Keratinocyte (primary cell): ENCODE measurements at regions not wholly inside any gene's neighbourhood (a gene's known extent, or its start where the extent isn't known, plus 50 kb on each side); places are given as distances from the start of the nearest gene placed in this dataset.

Source experiments
- DNase-seq: peaks from one replicate; pipeline ENCODE4 v3.0.0-alpha.2; 2011; ENCODE audit warnings: low read depth, missing footprints, low spot score
- FAIRE-seq: peaks from 2 replicates; lab custom pipeline; 2011; peaks lifted over from hg19 to GRCh38; lab: Jason Lieb, UNC
- H2AFZ ChIP-seq: 2 replicates; pipeline ENCODE4 v1.6.0; 2012; ENCODE audit warnings: low read length, control low read depth, inconsistent platforms; ENCODE audit not compliant: control insufficient read depth
- H3K27ac ChIP-seq: 2 replicates; pipeline ENCODE4 v1.5.1; 2011; ENCODE audit warnings: low read length; ENCODE audit not compliant: control insufficient read depth, insufficient read depth
- H3K27me3 ChIP-seq: 3 replicates; pipeline ENCODE4 v1.6.0; 2011; ENCODE audit warnings: low read length; ENCODE audit not compliant: control insufficient read depth, insufficient read depth; ENCODE audit errors: extremely low read depth
- H3K36me3 ChIP-seq, 2 experiments: 2 replicates in 1 of 2; 3 replicates in 1 of 2; pipeline ENCODE4 v1.5.1; 2011; ENCODE audit warnings: low read length in 2 of 2, mild to moderate bottlenecking in 1 of 2; ENCODE audit not compliant: control insufficient read depth in 2 of 2, insufficient read depth in 2 of 2; ENCODE audit errors: extremely low read depth in 1 of 2
- H3K4me1 ChIP-seq: 3 replicates; pipeline ENCODE4 v1.5.1; 2011; ENCODE audit warnings: low read length; ENCODE audit not compliant: control insufficient read depth, insufficient read depth; ENCODE audit errors: extremely low read depth
- H3K4me2 ChIP-seq: 3 replicates; pipeline ENCODE4 v1.6.0; 2011; ENCODE audit warnings: low read depth, low read length; ENCODE audit not compliant: control insufficient read depth, insufficient read depth; ENCODE audit errors: extremely low read depth
- H3K4me3 ChIP-seq, 3 experiments: fragments of 200-600 bp in 1 of 3; sonication (generic) in 1 of 3; 2 replicates in 2 of 3; 3 replicates in 1 of 3; pipeline ENCODE4 v1.5.1; 2011 to 2016; ENCODE audit warnings: low read length in 3 of 3, mild to moderate bottlenecking in 3 of 3, control low read depth in 2 of 3, inconsistent platforms in 1 of 3, low read depth in 1 of 3, mixed read lengths in 1 of 3, mixed run types in 1 of 3, moderate library complexity in 1 of 3; ENCODE audit not compliant: control insufficient read depth in 2 of 3, insufficient read depth in 2 of 3; ENCODE audit errors: extremely low read depth in 1 of 3
- H3K79me2 ChIP-seq: 2 replicates; pipeline ENCODE4 v1.6.0; 2012; ENCODE audit warnings: low read length; ENCODE audit not compliant: control insufficient read depth, insufficient read depth
- H3K9ac ChIP-seq: 3 replicates; pipeline ENCODE4 v1.6.0; 2011; ENCODE audit warnings: low read length; ENCODE audit not compliant: control insufficient read depth, insufficient read depth; ENCODE audit errors: extremely low read depth
- H3K9me1 ChIP-seq: 3 replicates; pipeline ENCODE4 v1.6.0; 2011; ENCODE audit warnings: low read length; ENCODE audit not compliant: control insufficient read depth, insufficient read depth; ENCODE audit errors: extremely low read depth
- H3K9me3 ChIP-seq: 2 replicates; pipeline ENCODE4 v1.5.1; 2012; ENCODE audit warnings: low read depth, low read length; ENCODE audit not compliant: control insufficient read depth
- H4K20me1 ChIP-seq: 3 replicates; pipeline ENCODE4 v1.6.0; 2011; ENCODE audit warnings: low read length; ENCODE audit not compliant: control insufficient read depth, insufficient read depth; ENCODE audit errors: extremely low read depth
- CTCF ChIP-seq, 3 experiments: IDR thresholded peaks in 1 of 3; conservative IDR thresholded peaks in 1 of 3; optimal IDR thresholded peaks in 1 of 3; 2 replicates in 2 of 3; 3 replicates in 1 of 3; pipeline versions ENCODE3 to v1.5.1; 2011; ENCODE audit warnings: low read length in 3 of 3, mild to moderate bottlenecking in 3 of 3, moderate library complexity in 2 of 3, control low read depth in 1 of 3, inconsistent platforms in 1 of 3; ENCODE audit not compliant: insufficient read depth in 2 of 3; ENCODE audit errors: extremely low read depth in 1 of 3
- EZH2 ChIP-seq: IDR thresholded peaks from one replicate; pipeline ENCODE4 v1.6.1; 2012; ENCODE audit warnings: inconsistent platforms, mild to moderate bottlenecking, low read length, moderate library complexity
- dilution Hi-C: fragments of 300-500 bp; cut with MboI; formaldehyde crosslinking; loops from one replicate; pipeline ENCODE4 v1.7.0; 2020; ENCODE audit warnings: low sequenced_read_pairs; ENCODE audit not compliant: extremely low pct_ligation_motif_present

- no peak overlapping the region for H2AFZ ChIP-seq
- no peak overlapping the region for H3K4me3 ChIP-seq
- no peaks in the 10 kb centered on the region for H3K27me3 ChIP-seq
- H3K4me1 ChIP-seq, result no peaks in the 10 kb centered on the region
- H3K9me1 ChIP-seq, result no peaks in the 10 kb centered on the region
- no peaks in the 10 kb centered on the region for H4K20me1 ChIP-seq
- no peaks in the 10 kb centered on the region for H3K79me2 ChIP-seq
- FAIRE-seq, result no peak
- no peaks in the 10 kb centered on the region for H3K36me3 ChIP-seq
- H3K4me2 ChIP-seq, result no peak overlapping the region
- H3K9me3 ChIP-seq, result no peaks in the 10 kb centered on the region
- TF ChIP-seq CTCF (optimal IDR thresholded peaks at IDR 0.05 in 1 of 3, IDR thresholded peaks at IDR 0.05 in 1 of 3, conservative IDR thresholded peaks at IDR 0.05 in 1 of 3; ENCODE audit: extremely low read depth in 1 of 3, insufficient read depth in 2 of 3, low read length in 3 of 3) (no peak), EZH2 (no peak)
- dilution Hi-C loops, result no loop called here
- no peak overlapping the region for H3K9ac ChIP-seq
- DNase-seq, result no peak
- no peak overlapping the region for H3K27ac ChIP-seq
Measured at GRCh38 chr15:87129916-87130315, 1050.2 kb downstream of the AGBL1 start.

- no peak overlapping the region for H3K9ac ChIP-seq
- H3K27me3 ChIP-seq, result no peaks in the 10 kb centered on the region
- no peaks in the 10 kb centered on the region for H3K79me2 ChIP-seq
- H3K9me1 ChIP-seq, result no peaks in the 10 kb centered on the region
- no peak overlapping the region for H3K27ac ChIP-seq
- FAIRE-seq (no peak), DNase-seq (no peak)
- H3K4me3 ChIP-seq, result no peak overlapping the region
- no peaks in the 10 kb centered on the region for H3K4me1 ChIP-seq
- H2AFZ ChIP-seq, result no peak overlapping the region
- no peaks in the 10 kb centered on the region for H4K20me1 ChIP-seq
- TF ChIP-seq CTCF (optimal IDR thresholded peaks at IDR 0.05 in 1 of 3, IDR thresholded peaks at IDR 0.05 in 1 of 3, conservative IDR thresholded peaks at IDR 0.05 in 1 of 3; ENCODE audit: extremely low read depth in 1 of 3, insufficient read depth in 2 of 3, low read length in 3 of 3) (no peak), EZH2 (no peak)
- H3K9me3 ChIP-seq, result no peaks in the 10 kb centered on the region
- dilution Hi-C loops, result no loop called here
- H3K4me2 ChIP-seq, result no peak overlapping the region
- H3K36me3 ChIP-seq, result no peaks in the 10 kb centered on the region
Measured at GRCh38 chr15:87123676-87124382, 1044.2 kb downstream of the AGBL1 start.
